PC-3 (cell line): ENCODE measurements at regions not wholly inside any gene's neighbourhood (a gene's known extent, or its start where the extent isn't known, plus 50 kb on each side); places are given as distances from the start of the nearest gene placed in this dataset.

Experiments used
- ATAC-seq: fragments of 200-7000 bp; cut with Tn5 transposase; 2 replicates; pipeline ENCODE4 v1.9.1; 2020; ENCODE audit warnings: mild to moderate bottlenecking, moderate library complexity
- BruUV-seq: library from RNA; stranded (reverse); fragments of 400-500 nt; replicated peaks from 2 replicates; lab custom pipeline; 2021; lab: Mats Ljungman, UMichigan
- CTCF ChIA-PET: fragments of 300-600 bp; sonication (Branson Sonifier 250); formaldehyde crosslinking; loops from one replicate; lab custom pipeline; 2022; ENCODE audit warnings: antibody characterized with exemption; lab: Charles Lee
- POLR2A ChIA-PET: fragments of 300-600 bp; sonication (Branson Sonifier 250); formaldehyde crosslinking; loops from one replicate; lab custom pipeline; 2022; ENCODE audit warnings: antibody characterized with exemption; ENCODE audit not compliant: unreplicated experiment; lab: Charles Lee
- DNase-seq: peaks from one replicate; pipeline ENCODE4 v3.0.0-alpha.2; 2015
- H2AFZ ChIP-seq: fragments of 300-600 bp; sonication (generic); 2 replicates; pipeline ENCODE4 v1.6.0; 2016; ENCODE audit warnings: antibody characterized with exemption, low read length
- H3F3A ChIP-seq: fragments of 300-600 bp; sonication (generic); one replicate; pipeline ENCODE4 v1.6.0; 2017; ENCODE audit warnings: antibody characterized with exemption, low read length, control low read depth, mild to moderate bottlenecking; ENCODE audit not compliant: unreplicated experiment
- H3K27ac ChIP-seq: fragments of 300-600 bp; sonication (generic); 2 replicates; pipeline ENCODE4 v1.5.1; 2016; ENCODE audit warnings: mild to moderate bottlenecking, low read length
- H3K27me3 ChIP-seq: fragments of 300-600 bp; sonication (generic); 2 replicates; pipeline ENCODE4 v1.6.1; 2016; ENCODE audit warnings: low read length, mixed read lengths
- H3K36me3 ChIP-seq: fragments of 300-600 bp; sonication (generic); 2 replicates; pipeline ENCODE4 v1.6.1; 2016; ENCODE audit warnings: low read depth, mixed run types, low read length, mixed read lengths
- H3K4me1 ChIP-seq: fragments of 300-600 bp; sonication (generic); 2 replicates; pipeline ENCODE4 v1.5.1; 2016; ENCODE audit warnings: low read length; ENCODE audit not compliant: insufficient read depth
- H3K4me2 ChIP-seq: fragments of 300-600 bp; sonication (generic); 2 replicates; pipeline ENCODE4 v1.6.0; 2016; ENCODE audit warnings: low read length
- H3K4me3 ChIP-seq: fragments of 300-600 bp; sonication (generic); 2 replicates; pipeline ENCODE4 v1.5.1; 2016; ENCODE audit warnings: mild to moderate bottlenecking, low read length, mixed read lengths
- H3K79me2 ChIP-seq: fragments of 300-600 bp; sonication (generic); 2 replicates; pipeline ENCODE4 v1.6.1; 2017; ENCODE audit warnings: low read length, mixed read lengths
- H3K9ac ChIP-seq: fragments of 300-600 bp; sonication (generic); 2 replicates; pipeline ENCODE4 v1.6.0; 2016; ENCODE audit warnings: mild to moderate bottlenecking, low read length
- H3K9me2 ChIP-seq: fragments of 300-600 bp; sonication (generic); replicated peaks from 2 replicates; pipeline ENCODE4 v1.6.1; 2016; ENCODE audit warnings: mixed run types, low read length, mixed read lengths
- H3K9me3 ChIP-seq: fragments of 300-600 bp; sonication (generic); 2 replicates; pipeline ENCODE4 v1.6.1; 2016; ENCODE audit warnings: low read length, mixed read lengths
- H4K20me1 ChIP-seq: fragments of 300-600 bp; sonication (generic); 2 replicates; pipeline ENCODE4 v1.6.1; 2016; ENCODE audit warnings: low read length, mixed read lengths
- CTCF ChIP-seq: fragments of 300-600 bp; sonication (generic); conservative IDR thresholded peaks from 2 replicates; pipeline ENCODE4 v1.5.1; 2017; ENCODE audit warnings: antibody characterized with exemption, low read depth, mild to moderate bottlenecking, low read length
- EZH2 ChIP-seq: fragments of 300-600 bp; sonication (generic); IDR thresholded peaks from one replicate; pipeline ENCODE4 v1.6.1; 2017; ENCODE audit warnings: antibody characterized with exemption, mild to moderate bottlenecking, low read length; ENCODE audit not compliant: unreplicated experiment
- EZH2phosphoT487 ChIP-seq: fragments of 300-600 bp; sonication (generic); IDR thresholded peaks from 2 replicates; pipeline ENCODE4 v1.6.1; 2018; ENCODE audit warnings: mild to moderate bottlenecking, antibody characterized with exemption, low read length, borderline replicate concordance
- intact Hi-C: fragments of 100-400 bp; cut with micrococcal nuclease; formaldehyde crosslinking; loops from 2 replicates; pipeline ENCODE4 v1.9.0; 2023

- H4K20me1 ChIP-seq: no peaks in the 10 kb centered on the region
- H3K4me1 ChIP-seq: no peaks in the 10 kb centered on the region
- TF ChIP-seq EZH2phosphoT487 (no peak), CTCF (no peak), EZH2 (no peak)
- H3K4me2 ChIP-seq: no peak overlapping the region
- no peaks in the 10 kb centered on the region for H3K36me3 ChIP-seq
- intact Hi-C loops: no loop called here
- no peak overlapping the region for H3K4me3 ChIP-seq
- no peaks in the 10 kb centered on the region for H3K79me2 ChIP-seq
- H3K27me3 ChIP-seq: no peaks in the 10 kb centered on the region
- no peak for DNase-seq
- CTCF ChIA-PET: no interaction called here
- BruUV-seq: no TSS peak
- H3K9me2 ChIP-seq: no peaks in the 10 kb centered on the region
- no peak overlapping the region for H3K27ac ChIP-seq
- no peak overlapping the region for H2AFZ ChIP-seq
- no peaks in the 10 kb centered on the region for H3K9me3 ChIP-seq
- H3F3A ChIP-seq: no peaks in the 10 kb centered on the region
- ATAC-seq: no peak
- no peak overlapping the region for H3K9ac ChIP-seq
- POLR2A ChIA-PET: no interaction called here
Observed at GRCh38 chr4:96183611-96184010, 343.7 kb downstream of the PDHA2 start.

- DNase-seq: no peak
- intact Hi-C loops: no loop called here
- CTCF ChIA-PET: no interaction called here
Observed at GRCh38 chr4:96186593-96186992, 346.7 kb downstream of the PDHA2 start.

GRCh38 chr4:96189761-96190160 lies 349.9 kb downstream of the PDHA2 start:
- no peak overlapping the region for H3K4me2 ChIP-seq
- ChIA-PET CTCF (no interaction called here), POLR2A (no interaction called here)
- no TSS peak for BruUV-seq
- no peaks in the 10 kb centered on the region for H3K27me3 ChIP-seq
- H3K9me2 ChIP-seq: no peaks in the 10 kb centered on the region
- no peak overlapping the region for H2AFZ ChIP-seq
- H3K9ac ChIP-seq: no peak overlapping the region
- no peaks in the 10 kb centered on the region for H3K9me3 ChIP-seq
- TF ChIP-seq EZH2phosphoT487 (no peak), CTCF (no peak), EZH2 (no peak)
- DNase-seq (no peak), ATAC-seq (no peak)
- H3F3A ChIP-seq: no peaks in the 10 kb centered on the region
- H3K36me3 ChIP-seq: no peaks in the 10 kb centered on the region
- H4K20me1 ChIP-seq: no peaks in the 10 kb centered on the region
- intact Hi-C loops: no loop called here
- H3K4me1 ChIP-seq: no peaks in the 10 kb centered on the region
- H3K79me2 ChIP-seq: no peaks in the 10 kb centered on the region
- H3K27ac ChIP-seq: no peak overlapping the region
- no peak overlapping the region for H3K4me3 ChIP-seq

More at GRCh38 chr4:96186593-96186992, 346.7 kb downstream of the PDHA2 start:
- ATAC-seq: no peak
- no peaks in the 10 kb centered on the region for H4K20me1 ChIP-seq
- no peaks in the 10 kb centered on the region for H3K9me2 ChIP-seq
- no peaks in the 10 kb centered on the region for H3K4me1 ChIP-seq
- no TSS peak for BruUV-seq
- H3K79me2 ChIP-seq: no peaks in the 10 kb centered on the region
- no peak overlapping the region for H3K27ac ChIP-seq
- H3K27me3 ChIP-seq: no peaks in the 10 kb centered on the region
- H3K4me3 ChIP-seq: no peak overlapping the region
- H2AFZ ChIP-seq: no peak overlapping the region
- H3F3A ChIP-seq: no peaks in the 10 kb centered on the region
- no peaks in the 10 kb centered on the region for H3K36me3 ChIP-seq
- POLR2A ChIA-PET: no interaction called here
- H3K4me2 ChIP-seq: no peak overlapping the region
- H3K9me3 ChIP-seq: no peaks in the 10 kb centered on the region
- TF ChIP-seq CTCF: no peak
- no peak for TF ChIP-seq EZH2
- TF ChIP-seq EZH2phosphoT487: no peak
- no peak overlapping the region for H3K9ac ChIP-seq
